ENCODE measurements at regions not wholly inside any gene's neighbourhood (a gene's known extent, or its start where the extent isn't known, plus 50 kb on each side); places are given as distances from the start of the nearest gene placed in this dataset.
"Not testable (repeated sequence)": the region's sequence is repeated elsewhere in the genome, so short reads cannot be mapped to it uniquely, and the experiment has no call there.

GRCh38 chr1:174105086-174105485 is 54.2 kb upstream of the RABGAP1L start:
- no peak overlapping the region for H3K4me3 ChIP-seq
- TF ChIP-seq CTCF (IDR thresholded peaks at IDR 0.05) (no peak), POLR2A (IDR thresholded peaks at IDR 0.05) (no peak)
- intact Hi-C loops (cut with DNase I), result no loop called here
- H3K27me3 ChIP-seq, result no peaks in the 10 kb centered on the region
- H3K36me3 ChIP-seq (replicated peaks in 1 of 2; ENCODE audit: insufficient read depth in 1 of 2, low read depth in 2 of 2), result no peaks in the 10 kb centered on the region
- no peak for DNase-seq
- no peak overlapping the region for H3K27ac ChIP-seq
- ATAC-seq, result no peak
- no peaks in the 10 kb centered on the region for H3K9me3 ChIP-seq
- H3K4me1 ChIP-seq, result no peaks in the 10 kb centered on the region
- WGBS, 2 donors, result 82 to 85% methylated on average over 8 of the region's 8 CpGs

GRCh38 chr1:174103766-174104165 is 55.6 kb upstream of the RABGAP1L start:
- H3K4me3 ChIP-seq, result no peak overlapping the region
- H3K27ac ChIP-seq, result no peak overlapping the region
- WGBS, 2 donors, result 75 to 82% methylated on average over 2 of the region's 2 CpGs
- no peaks in the 10 kb centered on the region for H3K27me3 ChIP-seq
- H3K36me3 ChIP-seq (replicated peaks in 1 of 2; ENCODE audit: insufficient read depth in 1 of 2, low read depth in 2 of 2), result no peaks in the 10 kb centered on the region
- ATAC-seq, result no peak
- no peak for TF ChIP-seq POLR2A (IDR thresholded peaks at IDR 0.05)
- TF ChIP-seq CTCF (IDR thresholded peaks at IDR 0.05), result no peak
- H3K4me1 ChIP-seq, result no peaks in the 10 kb centered on the region
- no peak for DNase-seq
- no peaks in the 10 kb centered on the region for H3K9me3 ChIP-seq
- intact Hi-C loops (cut with DNase I), result no loop called here

- H3K27me3 ChIP-seq; H3K27ac ChIP-seq; H3K4me1 ChIP-seq; H3K36me3 ChIP-seq (replicated peaks in 1 of 2; ENCODE audit: insufficient read depth in 1 of 2, low read depth in 2 of 2); H3K4me3 ChIP-seq; intact Hi-C loops (cut with DNase I); DNase-seq; ATAC-seq; H3K9me3 ChIP-seq: not testable (repeated sequence)
- WGBS, 2 donors, result 85% methylated on average over 9 of the region's 9 CpGs
Observed at GRCh38 chr1:174101976-174102375, 57.3 kb upstream of the RABGAP1L start.

GRCh38 chr1:174097426-174097825 is 61.9 kb upstream of the RABGAP1L start:
- intact Hi-C loops (cut with DNase I), result no loop called here
- ATAC-seq, result no peak
- H3K27me3 ChIP-seq, result no peaks in the 10 kb centered on the region
- no peaks in the 10 kb centered on the region for H3K36me3 ChIP-seq (replicated peaks in 1 of 2; ENCODE audit: insufficient read depth in 1 of 2, low read depth in 2 of 2)
- DNase-seq, result no peak
- WGBS, 2 donors, result 61% methylated on average over 2 of the region's 2 CpGs
- no peaks in the 10 kb centered on the region for H3K4me1 ChIP-seq
- no peak overlapping the region for H3K4me3 ChIP-seq
- TF ChIP-seq POLR2A (IDR thresholded peaks at IDR 0.05) (no peak), CTCF (IDR thresholded peaks at IDR 0.05) (no peak)
- H3K9me3 ChIP-seq, result no peaks in the 10 kb centered on the region
- H3K27ac ChIP-seq, result no peak overlapping the region

- intact Hi-C loops (cut with DNase I), result not testable (repeated sequence)
Observed at GRCh38 chr1:174093789-174094188, 65.5 kb upstream of the RABGAP1L start.

More at GRCh38 chr1:174093789-174094188, 65.5 kb upstream of the RABGAP1L start:
- DNase-seq; H3K4me3 ChIP-seq; ATAC-seq; H3K27ac ChIP-seq; H3K4me1 ChIP-seq; H3K27me3 ChIP-seq; H3K36me3 ChIP-seq (replicated peaks in 1 of 2; ENCODE audit: insufficient read depth in 1 of 2, low read depth in 2 of 2); H3K9me3 ChIP-seq: not testable (repeated sequence)
- WGBS, 2 donors, result 55 to 67% methylated on average over 5 of the region's 5 CpGs
- TF ChIP-seq CTCF (IDR thresholded peaks at IDR 0.05), result peak in 2 of 7 experiments; percentile 8 to 33

Data from body of pancreas (tissue), 4 donors.